ENCODE measurements at regions not wholly inside any gene's neighbourhood (a gene's known extent, or its start where the extent isn't known, plus 50 kb on each side); places are given as distances from the start of the nearest gene placed in this dataset.
"Not testable (repeated sequence)": the region's sequence is repeated elsewhere in the genome, so short reads cannot be mapped to it uniquely, and the experiment has no call there.

- TF ChIP-seq EP300 (IDR thresholded peaks at IDR 0.05), result no peak
- TF ChIP-seq POLR2A (IDR thresholded peaks at IDR 0.05), result no peak
- no peak for TF ChIP-seq CTCF (IDR thresholded peaks at IDR 0.05)
- Histone ChIP-seq H3K36me3 (no peaks in the 10 kb centered on the region), H3K9me3 (no peaks in the 10 kb centered on the region), H3K27ac (no peak overlapping the region), H3K27me3 (no peaks in the 10 kb centered on the region), H3K4me3 (no peak overlapping the region), H3K4me1 (ENCODE audit: insufficient read depth) (no peaks in the 10 kb centered on the region)
- no peak for DNase-seq
- intact Hi-C loops (cut with DNase I), result no loop called here
- WGBS, 3 donors, result 67 to 87% (median 86%) methylated on average over 1 of the region's 1 CpG
These were observed 329.0 kb upstream of the CCNG1 start for GRCh38 chr5:163108351-163108750.

GRCh38 chr5:163115011-163115410 lies 322.4 kb upstream of the CCNG1 start:
- H3K36me3 ChIP-seq, result no peaks in the 10 kb centered on the region
- no peak for TF ChIP-seq CTCF (IDR thresholded peaks at IDR 0.05)
- TF ChIP-seq POLR2A (IDR thresholded peaks at IDR 0.05), result no peak
- no peak for TF ChIP-seq EP300 (IDR thresholded peaks at IDR 0.05)
- H3K27me3 ChIP-seq, result no peaks in the 10 kb centered on the region
- H3K4me1 ChIP-seq (ENCODE audit: insufficient read depth), result no peaks in the 10 kb centered on the region
- no peaks in the 10 kb centered on the region for H3K9me3 ChIP-seq
- intact Hi-C loops (cut with DNase I), result no loop called here
- no peak overlapping the region for H3K27ac ChIP-seq
- no peak overlapping the region for H3K4me3 ChIP-seq
- 56 to 70% (median 56%) methylated on average over 4 of the region's 4 CpGs for WGBS, 3 donors
- DNase-seq, result no peak

- DNase-seq; H3K27me3 ChIP-seq; intact Hi-C loops (cut with DNase I); H3K36me3 ChIP-seq; H3K27ac ChIP-seq; H3K4me3 ChIP-seq; H3K9me3 ChIP-seq; H3K4me1 ChIP-seq (ENCODE audit: insufficient read depth): not testable (repeated sequence)
- 95 to 97% (median 96%) methylated on average over 2 of the region's 2 CpGs for WGBS, 3 donors
These were observed 320.8 kb upstream of the CCNG1 start for GRCh38 chr5:163116618-163117017.

GRCh38 chr5:163134061-163134460 lies 303.3 kb upstream of the CCNG1 start:
- H3K27ac ChIP-seq, result no peak overlapping the region
- intact Hi-C loops (cut with DNase I), result no loop called here
- no peak for TF ChIP-seq CTCF (IDR thresholded peaks at IDR 0.05)
- TF ChIP-seq POLR2A (IDR thresholded peaks at IDR 0.05), result no peak
- no peak for TF ChIP-seq EP300 (IDR thresholded peaks at IDR 0.05)

GRCh38 chr5:163135849-163136248 lies 301.5 kb upstream of the CCNG1 start:
- Histone ChIP-seq H3K27me3 (no peaks in the 10 kb centered on the region), H3K9me3 (no peaks in the 10 kb centered on the region), H3K4me1 (ENCODE audit: insufficient read depth) (no peaks in the 10 kb centered on the region), H3K4me3 (no peak overlapping the region), H3K27ac (no peak overlapping the region), H3K36me3 (no peaks in the 10 kb centered on the region)
- intact Hi-C loops (cut with DNase I), result no loop called here
- DNase-seq, result no peak
- TF ChIP-seq CTCF (IDR thresholded peaks at IDR 0.05) (no peak), EP300 (IDR thresholded peaks at IDR 0.05) (no peak), POLR2A (IDR thresholded peaks at IDR 0.05) (no peak)
- 67 to 97% (median 70%) methylated on average over 2 of the region's 2 CpGs for WGBS, 3 donors

More at GRCh38 chr5:163134061-163134460, 303.3 kb upstream of the CCNG1 start:
- DNase-seq, result no peak
- Histone ChIP-seq H3K27me3 (no peaks in the 10 kb centered on the region), H3K4me3 (no peak overlapping the region), H3K9me3 (no peaks in the 10 kb centered on the region), H3K36me3 (no peaks in the 10 kb centered on the region), H3K4me1 (ENCODE audit: insufficient read depth) (no peaks in the 10 kb centered on the region)

All from ovary (tissue), 7 donors.